Psoas muscle (tissue), 7 donors: ENCODE measurements at regions not wholly inside any gene's neighbourhood (a gene's known extent, or its start where the extent isn't known, plus 50 kb on each side); places are given as distances from the start of the nearest gene placed in this dataset.

ENCODE experiments used
- ATAC-seq, 4 donors: fragments of 200-7000 bp; cut with Tn5 transposase; one replicate each; pipeline ENCODE4 v1.9.1; 2020; ENCODE audit warnings: moderate library complexity in 3 of 4, mild to moderate bottlenecking in 2 of 4
- DNase-seq, 2 donors: peaks; one replicate each; pipeline ENCODE4 v3.0.0-alpha.2; 2020
- H3K27ac ChIP-seq: fragments of 200-600 bp; one replicate; pipeline ENCODE4 v1.8.0; 2022
- H3K27me3 ChIP-seq, 3 donors: fragments of 200-600 bp in 1 of 3; one replicate each; pipeline versions ENCODE4 v1.6.1 to v1.8.0; 2013 to 2022; ENCODE audit warnings: low read length in 2 of 3, mild to moderate bottlenecking in 2 of 3, moderate library complexity in 1 of 3; ENCODE audit not compliant: insufficient read depth in 3 of 3
- H3K36me3 ChIP-seq, 2 donors: fragments of 200-600 bp in 1 of 2; one replicate each; pipeline versions ENCODE4 v1.6.1 to v1.8.0; 2013 to 2022; ENCODE audit warnings: low read depth in 1 of 2, mild to moderate bottlenecking in 1 of 2, moderate library complexity in 1 of 2; ENCODE audit not compliant: insufficient read depth in 1 of 2
- H3K4me1 ChIP-seq: fragments of 200-600 bp; one replicate; pipeline ENCODE4 v1.8.0; 2022
- H3K4me3 ChIP-seq: fragments of 200-600 bp; one replicate; pipeline ENCODE4 v1.8.0; 2022; ENCODE audit warnings: mild to moderate bottlenecking
- H3K9me3 ChIP-seq: fragments of 200-600 bp; one replicate; pipeline ENCODE4 v1.8.0; 2022
- CTCF ChIP-seq: fragments of 200-600 bp; IDR thresholded peaks from one replicate; pipeline ENCODE4 v1.8.0; 2022; ENCODE audit warnings: antibody characterized with exemption
- WGBS, 3 donors: extraction: QIAGEN DNeasy Blood & Tissue Kit; methylation state at CpG; one replicate each; pipeline versions ENCODE4 v1.1.6 to v1.1.7; 2013; 5-methylcytosine and 5-hydroxymethylcytosine counted together
- intact Hi-C, 2 donors: fragments of 100-400 bp; cut with DNase I; formaldehyde crosslinking; loops; one replicate each; pipeline versions ENCODE4 v1.11.0 to v1.14.2; 2022
- donor health status: healthy with polysubstance abuse.
- donor health status: DM: no; HTN: no; CAD: no; lungs with moderate emphysema.
- donor health status: Bipolar disorder and iron deficiency.
- donor health status: healthy.
- donor health status: DM: yes; HTN: yes; CAD: no.
- donor health status: DM: no; HTN: no; CAD: no.
- donor health status: DM: yes; HTN: yes; CAD: no.

GRCh38 chr10:3237530-3237929 is 64.9 kb upstream of the PITRM1 start:
- DNase-seq (no peak), ATAC-seq (no peak)
- intact Hi-C loops = loop anchor here (5.0 to 10.0 kb wide), 4 partner anchors 225 to 1535 kb away; no protein-coding TSS in a partner anchor
- WGBS, 3 donors = 93 to 95% (median 94%) methylated on average over 13 of the region's 13 CpGs
- Histone ChIP-seq H3K27ac (no peak overlapping the region), H3K36me3 (no peaks in the 10 kb centered on the region), H3K27me3 (peaks cover 0 to 4% (median 0%) of the 10 kb centered on the region in 3 donors), H3K4me3 (no peak overlapping the region), H3K9me3 (no peaks in the 10 kb centered on the region), H3K4me1 (no peaks in the 10 kb centered on the region)
- no peak for TF ChIP-seq CTCF

GRCh38 chr10:3236644-3237404 is 64.2 kb upstream of the PITRM1 start:
- Histone ChIP-seq H3K27ac (no peak overlapping the region), H3K9me3 (no peaks in the 10 kb centered on the region), H3K36me3 (no peaks in the 10 kb centered on the region), H3K4me1 (no peaks in the 10 kb centered on the region), H3K27me3 (no peaks in the 10 kb centered on the region), H3K4me3 (no peak overlapping the region)
- intact Hi-C loops = loop anchor here (5.0 to 10.0 kb wide), 4 partner anchors 225 to 1535 kb away; no protein-coding TSS in a partner anchor
- DNase-seq (no peak), ATAC-seq (no peak)
- 61 to 80% (median 70%) methylated on average over 15 of the region's 15 CpGs for WGBS, 3 donors
- TF ChIP-seq CTCF = no peak

- Histone ChIP-seq H3K9me3 (no peaks in the 10 kb centered on the region), H3K4me3 (no peak overlapping the region), H3K27ac (no peak overlapping the region), H3K27me3 (no peaks in the 10 kb centered on the region), H3K4me1 (no peaks in the 10 kb centered on the region), H3K36me3 (no peaks in the 10 kb centered on the region)
- TF ChIP-seq CTCF = no peak
- intact Hi-C loops = loop anchor here (5.0 to 10.0 kb wide), 4 partner anchors 226 to 1536 kb away; no protein-coding TSS in a partner anchor
- ATAC-seq (no peak), DNase-seq (no peak)
- WGBS, 3 donors = 84 to 87% (median 85%) methylated on average over 15 of the region's 15 CpGs
Measured at GRCh38 chr10:3235996-3236510, 63.5 kb upstream of the PITRM1 start.

GRCh38 chr10:3235395-3235794 is 62.8 kb upstream of the PITRM1 start:
- Histone ChIP-seq H3K27me3 (no peaks in the 10 kb centered on the region), H3K4me1 (no peaks in the 10 kb centered on the region), H3K36me3 (no peaks in the 10 kb centered on the region), H3K4me3 (no peak overlapping the region), H3K9me3 (no peaks in the 10 kb centered on the region), H3K27ac (no peak overlapping the region)
- WGBS, 3 donors = 89 to 93% (median 91%) methylated on average over 10 of the region's 10 CpGs
- TF ChIP-seq CTCF = no peak
- DNase-seq = no peak
- no peak for ATAC-seq
- intact Hi-C loops = loop anchor here (5.0 to 10.0 kb wide), 4 partner anchors 227 to 1537 kb away; no protein-coding TSS in a partner anchor
